NT2/D1 (cell line): ENCODE measurements at regions not wholly inside any gene's neighbourhood (a gene's known extent, or its start where the extent isn't known, plus 50 kb on each side); places are given as distances from the start of the nearest gene placed in this dataset.

Experiments
- SUZ12 ChIP-seq: IDR thresholded peaks from 2 replicates; pipeline ENCODE4 v1.6.1; 2011; ENCODE audit not compliant: insufficient read length, insufficient read depth; ENCODE audit errors: extremely low read depth
- YY1 ChIP-seq: IDR thresholded peaks from 2 replicates; pipeline ENCODE4 v1.6.1; 2011; ENCODE audit not compliant: insufficient read length, insufficient read depth
- ZNF274 ChIP-seq: IDR thresholded peaks from 2 replicates; pipeline ENCODE4 v1.6.1; 2011; ENCODE audit warnings: mild to moderate bottlenecking, low read depth, low read length

- TF ChIP-seq YY1 (no peak), ZNF274 (no peak), SUZ12 (no peak)
Measured at GRCh38 chr10:128498746-128499145, 372.5 kb upstream of the MKI67 start.
